Esophagus muscularis mucosa (tissue), 4 donors: ENCODE measurements at regions not wholly inside any gene's neighbourhood (a gene's known extent, or its start where the extent isn't known, plus 50 kb on each side); places are given as distances from the start of the nearest gene placed in this dataset.

Experiments used
- DNase-seq: peaks from one replicate; pipeline ENCODE4 v3.0.0-alpha.2; 2017; ENCODE audit errors: extremely low spot score
- H3K27ac ChIP-seq, 4 donors: fragments of 200-600 bp; sonication (generic); replicated peaks in 1 of 4; 1 replicate in 3 of 4; 2 replicates in 1 of 4; pipeline ENCODE4 v1.5.1; 2016 to 2019; ENCODE audit warnings: mild to moderate bottlenecking in 1 of 4
- H3K27me3 ChIP-seq, 4 donors: fragments of 200-600 bp; sonication (generic); one replicate each; pipeline versions ENCODE4 v1.5.1 to v1.6.0; 2016 to 2019
- H3K36me3 ChIP-seq, 4 donors: fragments of 200-600 bp; sonication (generic); one replicate each; pipeline ENCODE4 v1.5.1; 2016 to 2019
- H3K4me1 ChIP-seq, 4 donors: fragments of 200-600 bp; sonication (generic); one replicate each; pipeline ENCODE4 v1.5.1; 2016 to 2019
- H3K4me3 ChIP-seq, 4 donors: fragments of 200-600 bp; sonication (generic); 1 replicate in 2 of 4; 2 replicates in 2 of 4; pipeline ENCODE4 v1.5.1; 2016 to 2019; ENCODE audit warnings: mild to moderate bottlenecking in 4 of 4, moderate library complexity in 1 of 4
- H3K9me3 ChIP-seq, 4 donors: fragments of 200-600 bp; sonication (generic); 1 replicate in 3 of 4; 2 replicates in 1 of 4; pipeline ENCODE4 v1.5.1; 2016 to 2019
- EP300 ChIP-seq: sonication (generic); formaldehyde crosslinking; IDR thresholded peaks from one replicate; pipeline ENCODE4 v1.6.1; 2017; ENCODE audit warnings: antibody characterized with exemption
- POLR2A ChIP-seq: fragments of 450-650 bp; IDR thresholded peaks from one replicate; pipeline ENCODE4 v1.6.1; 2017; ENCODE audit warnings: antibody characterized with exemption, moderate library complexity, mild to moderate bottlenecking, low read depth
- POLR2AphosphoS5 ChIP-seq, 2 donors: sonication (generic); formaldehyde crosslinking; IDR thresholded peaks; one replicate each; pipeline ENCODE4 v1.6.1; 2017; ENCODE audit warnings: antibody characterized with exemption in 2 of 2
- WGBS: methylation state at CpG from one replicate; pipeline ENCODE4 v1.1.5; 2018; 5-methylcytosine and 5-hydroxymethylcytosine counted together
- intact Hi-C: fragments of 100-400 bp; cut with DNase I; formaldehyde crosslinking; loops from one replicate; pipeline ENCODE4 v1.15.1; 2023
- TF ChIP-seq, protein P1 (sequence below), 3 experiments: fragments of 200-600 bp in 2 of 3; fragments of 450-650 bp in 1 of 3; sonication (generic) in 2 of 3; IDR thresholded peaks; one replicate each; pipeline ENCODE4 v1.5.1; 2017 to 2019; ENCODE audit warnings: antibody characterized with exemption in 3 of 3, mild to moderate bottlenecking in 2 of 3, moderate library complexity in 1 of 3

DNA sequence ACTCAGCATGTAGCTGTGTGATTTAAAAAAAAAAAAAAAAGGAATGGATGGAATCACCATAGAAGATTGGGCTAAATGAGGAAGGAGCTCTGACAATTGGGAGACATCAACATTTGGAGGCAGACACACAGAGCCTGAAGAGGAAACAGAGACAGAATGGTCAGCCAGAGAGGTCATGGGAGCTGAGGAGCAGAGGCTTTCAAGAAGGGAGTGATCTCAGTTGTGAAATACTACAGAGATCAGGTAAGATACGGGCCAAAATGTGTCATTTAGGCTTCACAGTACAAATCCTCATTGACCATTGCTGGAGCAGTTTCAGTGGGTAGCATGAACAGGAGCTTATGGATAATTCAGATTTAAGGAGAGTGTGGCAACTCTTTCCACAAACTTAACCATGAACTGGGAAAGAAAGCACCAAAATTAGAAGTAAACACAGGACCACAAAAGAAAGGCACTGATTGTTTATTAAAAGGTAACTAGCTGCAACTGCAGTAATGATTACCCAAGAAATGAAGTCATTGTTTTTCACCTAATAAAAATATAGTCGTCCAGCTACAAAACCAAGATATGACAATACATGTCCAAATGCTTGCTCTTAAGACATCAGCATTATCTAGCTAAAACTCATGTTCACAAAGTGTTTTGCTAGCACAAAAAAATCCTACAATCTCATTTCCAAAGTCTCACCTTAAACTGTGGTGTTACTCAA, 203.2 kb downstream of the DHX15 start:
- no peaks in the 10 kb centered on the region for H3K36me3 ChIP-seq
- no peak overlapping the region for H3K4me3 ChIP-seq
- no peak for DNase-seq
- TF ChIP-seq POLR2AphosphoS5 (IDR thresholded peaks at IDR 0.05) = no peak
- TF ChIP-seq POLR2A = no peak
- TF ChIP-seq, protein P1, sequence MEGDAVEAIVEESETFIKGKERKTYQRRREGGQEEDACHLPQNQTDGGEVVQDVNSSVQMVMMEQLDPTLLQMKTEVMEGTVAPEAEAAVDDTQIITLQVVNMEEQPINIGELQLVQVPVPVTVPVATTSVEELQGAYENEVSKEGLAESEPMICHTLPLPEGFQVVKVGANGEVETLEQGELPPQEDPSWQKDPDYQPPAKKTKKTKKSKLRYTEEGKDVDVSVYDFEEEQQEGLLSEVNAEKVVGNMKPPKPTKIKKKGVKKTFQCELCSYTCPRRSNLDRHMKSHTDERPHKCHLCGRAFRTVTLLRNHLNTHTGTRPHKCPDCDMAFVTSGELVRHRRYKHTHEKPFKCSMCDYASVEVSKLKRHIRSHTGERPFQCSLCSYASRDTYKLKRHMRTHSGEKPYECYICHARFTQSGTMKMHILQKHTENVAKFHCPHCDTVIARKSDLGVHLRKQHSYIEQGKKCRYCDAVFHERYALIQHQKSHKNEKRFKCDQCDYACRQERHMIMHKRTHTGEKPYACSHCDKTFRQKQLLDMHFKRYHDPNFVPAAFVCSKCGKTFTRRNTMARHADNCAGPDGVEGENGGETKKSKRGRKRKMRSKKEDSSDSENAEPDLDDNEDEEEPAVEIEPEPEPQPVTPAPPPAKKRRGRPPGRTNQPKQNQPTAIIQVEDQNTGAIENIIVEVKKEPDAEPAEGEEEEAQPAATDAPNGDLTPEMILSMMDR (IDR thresholded peaks at IDR 0.05) = no peak
- TF ChIP-seq EP300 = no peak
- intact Hi-C loops = no loop called here
- no peak overlapping the region for H3K27ac ChIP-seq
- no peaks in the 10 kb centered on the region for H3K4me1 ChIP-seq
- no peaks in the 10 kb centered on the region for H3K27me3 ChIP-seq
- H3K9me3 ChIP-seq = no peaks in the 10 kb centered on the region
- 71% methylated on average over 2 of the region's 2 CpGs for WGBS

DNA sequence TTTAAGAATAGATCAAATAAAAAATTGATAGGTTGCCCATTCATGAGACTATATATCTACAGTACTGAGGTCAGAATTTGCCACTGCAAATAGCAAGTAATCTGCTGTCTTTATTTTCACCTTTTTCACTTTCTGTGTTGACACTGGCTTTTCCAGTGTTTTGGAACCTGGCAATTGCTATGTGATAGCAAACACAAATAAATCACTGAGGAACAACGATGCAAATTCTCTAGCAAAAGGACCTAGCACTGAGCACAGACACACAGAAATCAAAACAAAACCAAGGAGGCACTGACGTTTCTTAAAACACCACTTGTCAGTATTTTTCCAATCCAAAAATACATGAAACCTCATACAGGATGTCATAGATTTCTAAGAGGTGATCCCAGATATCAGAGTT, 210.7 kb downstream of the DHX15 start:
- peak overlapping the region in 1 of 4 donors; percentile 1 for H3K4me3 ChIP-seq
- DNase-seq = no peak
- intact Hi-C loops = no loop called here
- no peaks in the 10 kb centered on the region for H3K9me3 ChIP-seq
- peak overlapping the region in 2 of 4 donors; percentile 33 to 70 for H3K27ac ChIP-seq
- no peak for TF ChIP-seq EP300
- TF ChIP-seq POLR2AphosphoS5 (IDR thresholded peaks at IDR 0.05) = no peak
- TF ChIP-seq, protein P1 (IDR thresholded peaks at IDR 0.05) = no peak
- no peak for TF ChIP-seq POLR2A
- H3K36me3 ChIP-seq = no peaks in the 10 kb centered on the region
- 11% methylated on average over 2 of the region's 2 CpGs for WGBS
- no peaks in the 10 kb centered on the region for H3K27me3 ChIP-seq
- peaks cover 3 to 25% (median 18%) of the 10 kb centered on the region in 4 donors for H3K4me1 ChIP-seq

DNA sequence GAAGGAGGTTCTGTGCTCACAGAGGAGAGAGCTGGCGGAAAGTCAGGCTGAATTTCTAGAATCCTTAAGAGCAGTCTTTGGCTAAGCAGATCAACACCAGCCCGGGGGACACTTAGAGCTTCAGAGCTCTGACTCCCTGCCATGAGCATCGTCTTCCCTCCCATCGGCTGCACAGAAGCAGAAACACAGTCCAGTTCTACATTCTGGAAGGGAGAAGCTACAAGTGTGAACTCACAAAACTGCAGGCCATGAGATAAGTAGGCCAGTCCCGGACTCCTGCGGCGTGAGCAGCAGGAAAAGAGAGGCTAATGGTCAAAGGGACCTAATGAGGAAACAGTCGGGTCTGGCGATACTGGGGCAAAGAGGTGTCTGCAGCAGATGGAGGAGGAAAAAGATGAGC, 211.5 kb downstream of the DHX15 start:
- 82% methylated on average over 9 of the region's 9 CpGs for WGBS
- peak overlapping the region in 1 of 4 donors; percentile 1 for H3K4me3 ChIP-seq
- no peaks in the 10 kb centered on the region for H3K27me3 ChIP-seq
- H3K36me3 ChIP-seq = no peaks in the 10 kb centered on the region
- TF ChIP-seq, protein P1 (IDR thresholded peaks at IDR 0.05) = no peak
- no peak for TF ChIP-seq POLR2A
- TF ChIP-seq POLR2AphosphoS5 (IDR thresholded peaks at IDR 0.05) = no peak
- no peak for TF ChIP-seq EP300
- DNase-seq = no peak
- H3K27ac ChIP-seq = peak overlapping the region in 3 of 4 donors; percentile 7 to 70 (median 33)
- no peaks in the 10 kb centered on the region for H3K9me3 ChIP-seq
- peaks cover 3 to 25% (median 18%) of the 10 kb centered on the region in 4 donors for H3K4me1 ChIP-seq
- intact Hi-C loops = no loop called here

DNA sequence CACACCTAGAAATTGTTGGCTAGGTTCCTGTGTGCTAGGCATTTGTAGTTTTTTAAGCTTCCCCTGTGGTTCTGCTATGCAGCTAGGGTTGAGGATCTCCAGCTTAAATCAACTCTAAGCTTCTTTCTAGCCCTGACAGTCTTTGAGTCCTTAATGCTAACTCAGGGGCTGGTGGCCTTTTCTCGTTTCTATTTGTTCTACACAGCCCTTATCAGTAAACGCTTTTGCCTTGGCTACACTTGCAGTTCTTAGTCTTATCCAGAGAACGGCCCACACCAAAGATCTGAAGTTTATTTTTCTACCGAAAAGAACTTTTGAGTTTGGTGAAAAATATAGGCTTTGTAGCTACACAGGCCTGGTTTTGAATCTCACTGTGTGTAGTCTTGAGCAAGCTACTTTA, 212.0 kb downstream of the DHX15 start:
- no peak for DNase-seq
- no peak overlapping the region for H3K4me3 ChIP-seq
- WGBS = 86% methylated on average over 4 of the region's 4 CpGs
- intact Hi-C loops = no loop called here
- TF ChIP-seq, protein P1 (IDR thresholded peaks at IDR 0.05) = no peak
- TF ChIP-seq EP300 (no peak), POLR2AphosphoS5 (IDR thresholded peaks at IDR 0.05) (no peak), POLR2A (no peak)
- H3K27me3 ChIP-seq = no peaks in the 10 kb centered on the region
- H3K9me3 ChIP-seq = no peaks in the 10 kb centered on the region
- H3K36me3 ChIP-seq = no peaks in the 10 kb centered on the region
- peak overlapping the region in 2 of 4 donors; percentile 7 to 70 for H3K27ac ChIP-seq
- peaks cover 3 to 28% (median 18%) of the 10 kb centered on the region in 4 donors for H3K4me1 ChIP-seq
